ENCODE measurements at regions not wholly inside any gene's neighbourhood (a gene's known extent, or its start where the extent isn't known, plus 50 kb on each side); places are given as distances from the start of the nearest gene placed in this dataset.

GRCh38 chr20:10724449-10725173 is 50.8 kb upstream of the JAG1 start:
- DNase-seq (ENCODE audit: low read depth in 4 of 4, low spot score in 1 of 4): no peak

- no peak for DNase-seq (ENCODE audit: low read depth in 4 of 4, low spot score in 1 of 4)
These were observed 55.3 kb upstream of the JAG1 start for GRCh38 chr20:10728873-10729670.

GRCh38 chr20:10729785-10730184 is 56.0 kb upstream of the JAG1 start:
- DNase-seq (ENCODE audit: low read depth in 4 of 4, low spot score in 1 of 4): no peak

GRCh38 chr20:10730629-10731183 is 56.9 kb upstream of the JAG1 start:
- DNase-seq (ENCODE audit: low read depth in 4 of 4, low spot score in 1 of 4): no peak

GRCh38 chr20:10731190-10731965 is 57.6 kb upstream of the JAG1 start:
- no peak for DNase-seq (ENCODE audit: low read depth in 4 of 4, low spot score in 1 of 4)

- DNase-seq (ENCODE audit: low read depth in 4 of 4, low spot score in 1 of 4): no peak
These were observed 59.3 kb upstream of the JAG1 start for GRCh38 chr20:10733122-10733521.

- no peak for DNase-seq (ENCODE audit: low read depth in 4 of 4, low spot score in 1 of 4)
These were observed 61.6 kb upstream of the JAG1 start for GRCh38 chr20:10735195-10735949.

- DNase-seq (ENCODE audit: low read depth in 4 of 4, low spot score in 1 of 4): no peak
These were observed 65.3 kb upstream of the JAG1 start for GRCh38 chr20:10739134-10739533.

- no peak for DNase-seq (ENCODE audit: low read depth in 4 of 4, low spot score in 1 of 4)
These were observed 65.8 kb upstream of the JAG1 start for GRCh38 chr20:10739566-10739965.

- DNase-seq (ENCODE audit: low read depth in 4 of 4, low spot score in 1 of 4): no peak
These were observed 67.3 kb upstream of the JAG1 start for GRCh38 chr20:10741060-10741459.

- DNase-seq (ENCODE audit: low read depth in 4 of 4, low spot score in 1 of 4): no peak
These were observed 72.0 kb upstream of the JAG1 start for GRCh38 chr20:10745790-10746189.

GRCh38 chr20:10747019-10747418 is 73.2 kb upstream of the JAG1 start:
- DNase-seq (ENCODE audit: low read depth in 4 of 4, low spot score in 1 of 4): no peak

GRCh38 chr20:10749084-10749483 is 75.3 kb upstream of the JAG1 start:
- DNase-seq (ENCODE audit: low read depth in 4 of 4, low spot score in 1 of 4): no peak

GRCh38 chr20:10752206-10752605 is 78.4 kb upstream of the JAG1 start:
- DNase-seq (ENCODE audit: low read depth in 4 of 4, low spot score in 1 of 4): no peak

- DNase-seq (ENCODE audit: low read depth in 4 of 4, low spot score in 1 of 4): no peak
These were observed 81.0 kb upstream of the JAG1 start for GRCh38 chr20:10754824-10755223.

- DNase-seq (ENCODE audit: low read depth in 4 of 4, low spot score in 1 of 4): no peak
These were observed 84.6 kb upstream of the JAG1 start for GRCh38 chr20:10758446-10758845.

- DNase-seq (ENCODE audit: low read depth in 4 of 4, low spot score in 1 of 4): no peak
These were observed 87.4 kb upstream of the JAG1 start for GRCh38 chr20:10761232-10761631.

- no peak for DNase-seq (ENCODE audit: low read depth in 4 of 4, low spot score in 1 of 4)
These were observed 88.0 kb upstream of the JAG1 start for GRCh38 chr20:10761786-10762185.

- no peak for DNase-seq (ENCODE audit: low read depth in 4 of 4, low spot score in 1 of 4)
These were observed 88.4 kb upstream of the JAG1 start for GRCh38 chr20:10762216-10762615.

- DNase-seq (ENCODE audit: low read depth in 4 of 4, low spot score in 1 of 4): no peak
These were observed 89.3 kb upstream of the JAG1 start for GRCh38 chr20:10763112-10763511.

- DNase-seq (ENCODE audit: low read depth in 4 of 4, low spot score in 1 of 4): no peak
These were observed 95.9 kb upstream of the JAG1 start for GRCh38 chr20:10769700-10770099.

Measured in stimulated activated CD4-positive, alpha-beta T cell treated with anti-CD3 and anti-CD28 coated beads, Interleukin-1b, Interleukin-23, amount 100 ng/mL, for 24 hours (primary cell).